ENCODE measurements at regions not wholly inside any gene's neighbourhood (a gene's known extent, or its start where the extent isn't known, plus 50 kb on each side); places are given as distances from the start of the nearest gene placed in this dataset.

DNA sequence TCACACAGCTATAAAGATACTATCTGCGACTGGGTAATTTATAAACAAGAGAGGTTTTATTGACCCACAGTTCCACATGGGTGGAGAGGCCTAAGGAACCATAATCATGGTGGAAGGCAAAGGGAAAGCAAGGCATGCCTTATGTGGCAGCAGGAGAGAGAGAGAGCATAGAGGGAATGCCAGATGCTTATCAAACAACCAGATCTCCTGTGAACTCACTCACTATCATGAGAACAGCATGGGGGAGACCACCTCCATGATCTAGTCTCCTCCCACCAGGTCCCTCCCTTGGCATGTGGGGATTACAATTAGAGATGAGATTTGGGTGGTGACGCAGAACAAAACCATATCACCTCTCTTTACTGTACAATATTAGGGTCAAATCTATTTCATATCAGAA lies 1101.6 kb upstream of the RAG2 start:
- DNase-seq: no peak

DNA sequence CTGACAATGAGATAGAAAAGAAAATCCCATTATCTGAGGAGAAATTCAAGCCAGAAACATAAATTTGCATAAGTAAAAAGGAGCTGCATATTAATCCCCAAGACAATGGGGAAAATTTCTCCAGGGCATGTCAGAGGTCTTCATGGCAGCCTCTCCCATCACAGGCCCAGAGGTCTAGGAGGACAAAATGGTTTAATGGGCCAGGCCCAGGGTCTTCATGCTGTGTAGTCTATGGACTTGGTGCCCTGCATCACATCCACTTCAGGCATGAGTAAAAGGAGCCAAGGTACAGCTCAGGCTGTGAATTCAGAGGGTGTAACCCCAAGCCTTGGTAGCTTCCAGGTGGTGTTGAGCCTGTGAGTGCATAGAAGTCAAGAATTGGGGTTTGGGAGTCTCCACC lies 1097.2 kb upstream of the RAG2 start:
- no peak for DNase-seq

DNA sequence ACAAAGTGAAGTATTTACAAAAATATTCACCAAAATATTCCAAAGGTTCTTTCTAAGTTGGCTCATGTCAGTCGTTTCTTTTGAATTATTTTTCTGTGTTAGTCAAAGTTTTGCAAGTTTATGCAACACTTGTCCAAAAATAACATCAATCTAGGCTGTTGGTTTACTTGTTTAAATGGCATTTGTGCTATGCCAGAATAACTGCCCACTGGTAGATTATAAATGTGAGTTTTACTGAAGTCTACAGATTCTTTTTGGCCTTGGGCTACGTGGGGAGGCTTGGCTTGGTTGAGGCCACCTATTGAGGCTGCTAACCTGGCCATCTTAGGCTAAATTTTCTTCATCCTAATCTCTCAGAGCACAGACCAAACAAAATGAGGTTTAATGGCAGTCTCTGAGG lies 1091.9 kb upstream of the RAG2 start:
- DNase-seq: no peak

DNA sequence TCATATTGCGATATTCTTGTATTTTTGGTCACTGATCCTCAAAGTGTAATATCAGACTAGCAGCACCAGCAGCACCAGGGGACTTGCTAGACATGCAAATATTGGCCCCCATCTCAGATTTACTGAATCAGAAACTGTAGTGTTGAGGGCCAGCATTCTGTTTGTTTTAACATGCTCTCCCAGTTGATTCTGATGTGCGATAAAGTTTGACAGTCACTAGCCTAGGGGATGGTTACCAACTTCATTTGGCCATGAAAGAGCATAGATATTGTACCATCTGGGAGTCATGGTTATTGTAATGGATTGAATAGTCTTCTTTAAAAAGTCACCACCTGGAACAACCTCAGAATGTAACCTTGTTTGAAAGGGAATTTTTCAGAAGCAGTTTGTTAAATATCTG lies 1090.4 kb upstream of the RAG2 start:
- no peak for DNase-seq

DNA sequence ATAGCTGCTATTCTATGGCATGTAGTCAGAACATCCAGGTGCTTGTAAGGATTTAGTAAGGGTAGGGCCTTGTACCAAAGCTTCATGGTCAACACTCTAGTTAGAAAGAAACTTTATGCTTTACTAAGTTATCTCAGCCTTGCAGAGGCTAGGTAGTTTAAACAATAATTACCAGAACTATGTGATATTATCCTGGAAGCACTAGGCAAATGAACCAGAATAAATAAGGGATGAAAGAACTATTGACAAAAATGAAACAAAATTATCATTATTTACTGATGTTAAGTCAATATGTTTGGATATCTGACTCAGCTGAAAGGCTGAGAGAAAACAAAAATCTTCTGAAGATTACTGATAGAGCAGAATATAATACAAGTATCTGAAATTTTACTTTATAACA lies 1089.1 kb upstream of the RAG2 start:
- DNase-seq: no peak

DNA sequence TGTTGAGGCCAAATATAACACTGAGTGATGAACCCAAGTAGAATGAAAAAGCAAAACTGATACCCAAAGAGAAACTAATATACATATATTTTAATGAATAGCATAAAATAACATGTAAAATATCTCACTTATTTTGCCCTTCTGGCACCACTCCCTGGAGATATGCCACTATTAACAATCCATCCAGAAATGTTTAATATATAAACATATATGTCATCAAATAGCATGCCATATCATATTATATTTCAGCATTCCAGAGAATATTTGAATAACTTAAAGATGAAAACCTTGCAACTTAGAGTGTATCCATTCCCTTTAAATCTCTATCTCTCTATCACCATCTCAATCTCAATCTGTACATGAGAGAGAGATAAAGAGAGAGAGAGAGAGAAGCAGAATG lies 1073.3 kb upstream of the RAG2 start:
- DNase-seq: no peak

DNA sequence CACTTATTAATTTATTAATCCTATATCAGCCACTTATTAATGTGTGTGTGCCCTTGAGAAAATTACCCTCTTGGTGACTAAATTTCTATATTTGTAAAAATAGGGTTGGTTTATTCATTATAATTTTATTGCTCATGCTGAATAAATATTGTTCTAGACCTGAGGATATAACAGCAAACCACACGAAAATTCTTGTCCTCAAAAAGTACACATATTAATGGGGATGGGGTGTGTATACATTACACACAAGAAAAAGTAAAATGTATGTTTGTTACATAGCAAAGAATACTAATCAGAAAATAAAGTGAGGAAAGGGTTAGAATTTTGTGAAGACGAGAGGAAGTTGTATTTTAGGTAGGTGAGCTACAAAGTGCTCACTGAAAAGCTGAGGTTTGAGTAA lies 1068.9 kb upstream of the RAG2 start:
- no peak for DNase-seq

DNA sequence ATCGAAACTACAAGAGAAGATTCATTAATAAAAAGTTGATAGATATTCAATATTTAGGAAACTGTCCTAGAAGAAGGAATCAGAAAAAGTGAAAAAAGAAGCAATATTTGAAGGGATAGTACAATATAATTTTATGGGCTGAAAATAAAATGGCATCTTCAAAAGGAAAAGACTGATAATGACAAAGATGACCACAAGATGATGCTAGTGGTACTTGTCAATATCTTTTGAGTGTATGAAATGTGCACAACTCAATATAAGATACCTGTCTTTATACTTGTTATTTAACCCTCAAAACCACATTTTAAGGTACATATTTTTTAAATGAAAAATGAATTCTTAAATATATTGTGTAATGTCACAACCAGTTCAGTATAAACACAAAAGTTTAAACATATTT lies 1059.6 kb upstream of the RAG2 start:
- DNase-seq: no peak

DNA sequence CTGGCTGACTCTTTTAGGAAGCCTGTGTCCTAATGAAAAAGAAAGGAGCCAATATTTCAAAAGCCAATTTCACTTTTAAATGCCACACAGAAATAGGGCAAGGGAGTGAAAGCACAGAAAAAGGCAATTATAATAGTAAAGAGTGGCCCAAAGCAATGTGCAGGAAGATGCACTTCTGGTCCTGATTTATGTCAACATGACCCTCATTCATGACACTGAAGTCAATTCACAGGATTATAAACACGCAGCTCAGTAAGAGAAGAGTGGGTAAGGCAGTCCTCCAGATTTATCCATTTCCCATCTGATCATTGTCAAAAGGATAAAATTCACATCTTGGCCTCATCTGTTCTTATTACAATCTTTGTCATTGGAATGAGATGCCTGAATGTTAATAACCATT lies 1049.7 kb upstream of the RAG2 start:
- DNase-seq: no peak

DNA sequence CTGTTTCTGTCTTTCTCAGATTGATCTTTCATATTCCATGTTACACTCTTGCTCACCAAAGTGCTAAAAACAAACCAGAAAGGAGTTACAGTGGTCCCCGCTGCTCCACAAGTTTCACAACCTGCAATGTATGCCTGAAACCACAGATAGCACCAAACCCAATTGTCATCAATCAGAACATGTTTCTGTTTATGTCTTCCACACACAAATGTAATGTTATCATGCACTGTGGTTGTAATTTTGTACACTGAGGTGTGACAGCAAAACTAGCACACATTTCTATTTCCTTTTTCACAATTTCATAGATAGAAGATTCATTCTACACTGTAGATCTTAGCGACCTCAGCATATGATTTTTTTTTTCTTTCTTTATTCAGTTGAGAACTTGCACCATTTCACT lies 1045.9 kb upstream of the RAG2 start:
- no peak for DNase-seq

DNA sequence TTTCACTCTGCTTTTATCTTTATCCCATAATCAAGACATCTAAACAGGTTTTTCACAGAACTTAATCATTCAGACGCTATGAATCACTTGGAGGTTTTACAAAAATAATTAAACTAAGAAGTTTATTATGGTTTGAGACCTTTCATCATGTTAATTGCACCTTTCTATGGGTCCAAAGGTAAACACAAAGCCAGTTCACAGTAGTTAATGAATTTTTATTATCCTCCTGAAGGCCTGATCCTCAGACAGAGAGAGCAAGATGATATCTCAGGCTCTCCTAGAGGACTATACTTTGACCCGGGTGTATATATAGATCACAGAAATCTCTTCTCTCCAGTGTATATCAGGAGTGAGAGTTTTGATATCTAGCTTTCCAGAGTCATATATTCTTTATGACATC lies 1044.3 kb upstream of the RAG2 start:
- DNase-seq: no peak

DNA sequence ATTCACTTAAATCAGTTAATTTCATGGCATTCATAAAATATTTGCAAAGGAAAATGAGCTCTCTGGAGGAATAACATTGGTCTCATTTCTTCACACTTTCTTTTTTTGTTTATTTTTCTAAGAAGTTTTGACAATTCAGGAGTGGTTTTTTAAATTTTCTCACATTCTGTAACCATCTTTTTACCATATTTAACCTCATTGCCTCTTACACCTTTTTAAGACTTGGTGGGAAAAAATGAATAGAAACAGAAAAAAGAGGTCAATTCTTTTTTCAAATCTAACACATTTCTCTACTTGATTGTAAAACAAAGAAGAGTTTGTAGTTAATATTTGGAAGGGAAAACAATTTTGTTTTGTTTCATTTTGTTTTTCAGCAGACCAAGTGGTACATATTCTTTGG lies 1034.7 kb upstream of the RAG2 start:
- no peak for DNase-seq

DNA sequence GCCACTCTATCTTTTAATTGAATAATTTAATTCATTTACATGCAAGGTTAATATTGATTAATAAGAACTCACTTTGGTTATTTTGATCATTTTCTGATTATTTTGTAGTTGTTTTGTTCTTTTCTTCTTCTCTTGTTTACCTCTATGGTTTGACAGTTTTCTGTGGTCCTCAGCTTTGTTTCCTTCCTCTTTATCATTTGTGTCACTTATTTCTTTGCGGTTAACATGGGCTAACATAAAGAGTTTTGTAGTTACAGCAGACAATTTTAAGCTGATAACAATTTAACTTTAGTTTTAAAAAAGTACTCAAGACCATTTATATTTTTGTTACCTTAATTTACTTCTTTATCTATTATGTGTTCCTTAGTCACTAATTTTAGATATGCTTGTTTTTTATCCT lies 1032.8 kb upstream of the RAG2 start:
- DNase-seq: no peak

DNA sequence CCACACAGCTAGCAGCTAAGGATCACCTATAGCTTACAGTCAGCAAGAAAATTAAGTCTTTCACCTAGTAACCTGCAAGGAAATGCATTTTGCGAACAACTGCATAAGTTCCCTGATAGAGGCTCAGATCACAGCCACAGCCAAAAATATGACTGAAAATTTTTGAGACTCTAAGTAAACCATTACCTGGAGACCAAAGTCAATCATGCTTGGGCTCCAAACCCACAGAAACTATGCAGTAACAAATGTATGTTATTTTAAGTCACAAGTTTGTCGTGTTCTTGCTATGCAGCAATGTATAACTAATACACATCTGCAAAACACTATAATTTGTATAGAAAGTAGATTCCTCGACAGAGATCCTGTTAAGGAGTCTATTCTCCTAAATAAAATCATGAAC lies 1025.7 kb upstream of the RAG2 start:
- no peak for DNase-seq

DNA sequence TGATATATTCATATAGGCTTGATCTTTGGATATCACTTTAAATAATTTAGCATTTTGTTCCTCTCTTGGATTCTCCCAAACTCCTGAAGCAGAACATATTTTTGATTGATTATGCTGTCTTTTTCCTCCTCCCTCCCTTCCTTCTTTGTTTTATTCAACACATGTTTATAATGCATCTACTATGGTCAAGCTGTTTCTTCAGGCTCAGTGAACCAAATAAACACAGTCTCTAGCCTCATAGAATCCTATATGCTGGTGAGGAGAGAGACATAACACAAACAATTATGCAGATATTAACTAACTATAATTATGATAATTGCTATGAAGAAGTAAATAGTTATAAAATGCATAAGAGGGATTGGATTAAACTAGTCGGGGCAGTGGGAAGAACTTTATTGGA lies 1023.6 kb upstream of the RAG2 start:
- DNase-seq: no peak

DNA sequence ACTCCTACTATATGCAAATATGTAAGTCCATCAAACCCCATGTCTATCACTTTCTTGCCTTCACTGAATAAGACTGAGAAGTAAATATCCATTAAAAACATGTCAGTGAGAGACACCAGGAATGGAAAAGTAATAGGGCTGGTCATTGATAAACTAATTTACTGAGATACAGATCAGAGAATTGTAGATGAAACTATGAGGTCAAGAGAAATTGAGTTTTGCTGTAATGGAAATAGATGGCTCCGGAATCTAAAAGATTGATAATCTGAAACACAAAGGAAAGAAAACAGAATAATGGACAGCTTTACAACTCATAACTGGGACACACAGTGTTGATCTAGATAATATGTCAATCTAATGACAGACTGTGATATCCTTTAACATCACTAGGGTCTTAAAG lies 1018.3 kb upstream of the RAG2 start:
- DNase-seq: no peak

DNA sequence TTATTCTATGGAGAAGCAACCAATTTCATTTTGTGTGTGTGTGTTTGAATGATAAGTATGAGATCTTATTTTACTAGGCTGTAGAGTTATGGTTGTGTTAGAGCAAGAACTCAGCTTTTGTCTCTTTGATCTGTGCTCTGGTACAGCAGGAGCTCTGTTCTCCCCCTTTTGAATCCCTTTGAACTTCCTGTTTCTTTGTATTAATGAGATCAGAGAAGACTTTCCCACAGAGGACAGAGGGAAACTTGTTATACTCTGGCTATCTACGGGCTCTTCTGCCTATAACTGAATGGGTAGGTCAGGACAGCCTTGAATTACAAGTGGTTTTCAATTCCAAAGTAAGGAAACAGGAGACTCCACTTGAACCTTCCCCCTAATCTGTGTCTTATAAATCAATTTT lies 1015.0 kb upstream of the RAG2 start:
- no peak for DNase-seq

DNA sequence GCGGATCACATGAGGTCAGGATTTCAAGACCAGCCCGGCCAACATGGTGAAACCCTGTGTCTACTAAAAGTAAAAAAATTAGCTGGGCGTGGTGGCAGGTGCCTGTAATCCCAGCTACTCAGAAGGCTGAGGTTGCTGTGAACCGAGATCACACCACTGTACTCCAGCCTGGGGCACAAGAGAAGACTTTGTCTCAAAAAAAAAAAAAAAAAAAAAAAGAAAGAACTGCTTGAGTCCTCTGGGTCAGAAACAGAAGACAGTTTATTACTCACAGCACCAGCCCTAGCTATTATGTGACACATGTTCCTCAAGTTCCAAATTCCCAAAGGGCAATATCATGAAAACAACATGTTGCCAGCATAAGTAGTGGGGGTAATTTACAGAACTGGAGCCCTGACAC lies 1014.1 kb upstream of the RAG2 start:
- no peak for DNase-seq

DNA sequence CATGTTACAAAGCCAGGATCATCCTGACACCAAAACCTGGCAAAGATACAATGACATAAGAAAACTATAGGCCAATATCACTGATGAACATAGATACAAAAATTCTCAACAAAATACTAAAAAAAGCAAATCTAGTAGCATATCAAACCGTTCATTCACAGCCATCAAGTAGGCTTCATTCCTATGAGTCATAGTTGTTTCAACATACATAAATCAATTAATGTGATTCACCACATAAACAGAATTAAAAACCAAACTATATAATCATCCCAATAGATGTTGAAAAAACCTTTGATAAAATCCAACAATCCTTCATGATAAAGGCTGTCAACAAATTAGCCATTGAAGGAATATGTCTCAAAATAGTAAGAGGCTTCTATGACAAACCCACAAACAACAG lies 1007.2 kb upstream of the RAG2 start:
- DNase-seq: no peak

DNA sequence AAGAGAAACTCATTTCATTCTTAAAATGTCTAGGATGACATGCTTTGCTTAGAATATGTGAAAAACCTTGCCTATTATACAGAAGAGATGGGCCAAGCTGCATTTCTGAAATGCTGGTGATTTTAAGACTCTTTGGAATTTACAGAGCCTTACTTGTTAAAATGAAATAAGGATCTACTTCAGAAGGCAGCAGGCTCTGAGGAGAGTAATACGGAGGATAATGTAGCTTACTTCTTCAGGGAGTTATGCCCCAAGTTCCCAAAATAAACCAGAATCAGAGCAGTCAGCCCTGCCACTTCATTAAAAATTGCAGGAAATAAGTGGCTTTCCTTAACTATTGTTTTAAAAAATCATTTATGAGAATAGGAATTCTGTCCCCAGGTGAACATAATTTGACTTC lies 1000.3 kb upstream of the RAG2 start:
- no peak for DNase-seq

DNA sequence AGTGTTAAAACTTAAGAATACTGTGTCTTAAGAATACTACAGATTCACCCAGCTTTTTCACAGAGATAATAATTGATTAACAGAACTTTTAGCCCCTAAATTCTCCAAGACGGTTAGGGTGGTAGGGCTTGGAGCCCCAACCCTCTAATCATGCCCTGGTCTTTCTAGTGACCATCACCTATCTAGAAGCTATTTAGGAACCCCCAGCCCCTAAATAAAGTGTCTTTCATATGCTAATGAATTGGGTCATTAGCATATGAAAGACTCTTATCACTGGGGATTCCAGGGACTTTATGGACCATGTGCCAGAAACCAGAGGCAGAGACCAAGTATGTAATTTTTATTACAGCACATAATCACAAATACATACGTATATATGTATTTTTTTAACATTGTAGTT lies 999.7 kb upstream of the RAG2 start:
- no peak for DNase-seq

DNA sequence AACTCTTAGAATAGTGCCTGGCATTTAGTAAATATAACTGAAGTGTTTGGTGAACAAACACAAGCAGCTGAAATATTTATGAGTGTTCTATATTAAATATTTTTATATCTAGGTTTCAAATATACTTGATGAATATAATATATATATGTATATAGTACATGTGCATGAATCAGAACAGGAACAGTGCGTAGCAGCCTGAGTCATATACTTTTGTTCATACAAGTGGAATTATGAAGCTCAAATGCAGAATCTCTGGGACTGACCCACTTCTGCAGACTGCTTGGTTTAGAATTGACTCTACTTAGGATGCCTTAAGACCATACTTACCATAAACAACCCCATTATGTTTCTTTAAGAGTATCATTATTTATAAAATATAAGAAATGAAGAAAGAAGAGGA lies 997.8 kb upstream of the RAG2 start:
- no peak for DNase-seq

DNA sequence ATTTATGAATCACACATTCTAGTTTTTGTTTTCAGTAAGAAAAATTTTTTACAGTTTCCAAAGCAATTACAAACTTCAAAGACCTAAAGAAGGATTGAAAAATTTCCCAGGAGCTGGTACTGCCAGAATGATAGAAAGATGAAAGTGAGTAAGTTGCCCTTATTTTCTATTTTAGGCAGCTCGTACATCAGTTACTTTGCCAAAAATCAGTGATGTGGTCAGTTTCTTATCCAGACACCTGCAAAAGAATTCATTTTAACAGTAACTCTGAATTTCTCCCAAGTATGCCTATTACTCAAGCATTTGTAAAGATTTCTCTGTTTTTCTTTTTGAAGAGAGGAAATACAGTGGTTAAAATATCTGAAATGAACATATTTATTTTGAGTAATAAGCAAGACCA lies 976.3 kb upstream of the RAG2 start:
- no peak for DNase-seq

DNA sequence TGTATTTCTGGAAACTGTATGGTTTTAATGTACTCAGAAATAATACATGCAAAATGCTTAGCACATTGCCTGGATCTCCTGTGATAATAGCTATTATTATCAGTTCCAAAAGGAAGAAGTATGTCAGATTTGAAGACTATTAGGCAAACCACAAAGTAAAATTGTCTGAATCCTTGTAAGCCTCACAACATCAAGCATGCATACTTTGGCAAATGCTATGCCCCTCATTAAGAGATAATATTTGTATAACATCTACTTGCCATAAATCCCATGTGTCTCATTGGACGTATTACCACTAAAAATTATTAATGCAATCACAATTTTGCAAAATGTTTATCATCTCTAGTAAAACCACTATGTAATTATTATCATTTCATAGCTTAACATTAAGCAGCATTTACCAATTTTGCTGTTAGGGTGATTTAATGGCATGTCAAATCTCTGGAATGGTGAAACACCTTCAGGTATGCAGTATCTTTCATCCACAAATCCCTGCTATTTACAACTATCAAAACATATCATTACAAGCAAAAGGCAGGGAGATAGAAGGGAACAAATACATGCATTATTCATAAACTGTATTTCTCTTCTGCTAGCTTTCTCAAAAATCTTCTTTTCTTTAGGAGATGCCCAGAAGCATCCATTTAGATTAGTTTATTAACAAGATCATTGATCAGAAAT lies 974.6 kb upstream of the RAG2 start:
- no peak for DNase-seq

DNA sequence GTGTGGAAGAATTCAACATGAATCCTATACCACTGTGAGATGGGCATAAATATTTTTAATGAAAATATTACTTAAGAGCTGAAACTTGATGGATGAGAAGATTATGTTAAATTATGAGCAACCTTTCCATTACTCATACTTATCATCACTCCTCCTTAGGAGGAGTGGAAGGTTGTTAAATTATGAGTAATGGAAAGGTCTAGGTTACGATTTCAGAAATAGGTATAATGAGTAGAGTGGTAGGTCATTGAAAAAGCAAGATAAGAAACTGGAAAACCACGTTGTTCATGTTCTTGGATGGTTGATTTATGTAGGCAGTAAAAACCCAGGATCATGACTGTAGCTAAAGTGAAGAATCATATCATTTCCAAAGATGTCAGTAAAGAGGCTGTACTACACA lies 973.2 kb upstream of the RAG2 start:
- DNase-seq: no peak

DNA sequence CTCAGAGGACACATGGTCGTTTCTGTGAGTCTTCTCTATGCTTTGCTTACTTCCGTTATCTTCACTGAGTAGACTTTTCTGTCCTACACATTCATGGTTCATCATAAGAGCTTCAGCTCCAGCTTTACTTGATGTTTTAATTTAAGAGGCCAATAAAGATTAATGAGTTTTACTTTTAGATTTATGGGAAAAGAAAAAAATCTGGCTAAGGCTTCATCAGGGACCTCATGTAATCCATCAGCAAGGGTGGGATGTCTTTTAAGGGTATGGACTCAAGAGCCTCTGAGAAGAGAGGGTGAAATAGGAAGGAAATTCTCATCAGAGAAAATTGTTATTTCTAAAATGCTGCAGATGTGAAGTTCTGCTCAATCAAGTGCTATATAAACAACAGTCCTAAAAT lies 963.0 kb upstream of the RAG2 start:
- DNase-seq: no peak
